GM21390 (cell line): ENCODE measurements at regions not wholly inside any gene's neighbourhood (a gene's known extent, or its start where the extent isn't known, plus 50 kb on each side); places are given as distances from the start of the nearest gene placed in this dataset.

Source experiments
- ATAC-seq: cut with Tn5 transposase; IDR thresholded peaks from one replicate; pipeline ENCODE4 v1.9.1; 2021; ENCODE audit not compliant: unreplicated experiment

- ATAC-seq, result no peak
Observed at GRCh38 chr4:155616117-155616516, 50.5 kb upstream of the GUCY1A1 start.

DNA sequence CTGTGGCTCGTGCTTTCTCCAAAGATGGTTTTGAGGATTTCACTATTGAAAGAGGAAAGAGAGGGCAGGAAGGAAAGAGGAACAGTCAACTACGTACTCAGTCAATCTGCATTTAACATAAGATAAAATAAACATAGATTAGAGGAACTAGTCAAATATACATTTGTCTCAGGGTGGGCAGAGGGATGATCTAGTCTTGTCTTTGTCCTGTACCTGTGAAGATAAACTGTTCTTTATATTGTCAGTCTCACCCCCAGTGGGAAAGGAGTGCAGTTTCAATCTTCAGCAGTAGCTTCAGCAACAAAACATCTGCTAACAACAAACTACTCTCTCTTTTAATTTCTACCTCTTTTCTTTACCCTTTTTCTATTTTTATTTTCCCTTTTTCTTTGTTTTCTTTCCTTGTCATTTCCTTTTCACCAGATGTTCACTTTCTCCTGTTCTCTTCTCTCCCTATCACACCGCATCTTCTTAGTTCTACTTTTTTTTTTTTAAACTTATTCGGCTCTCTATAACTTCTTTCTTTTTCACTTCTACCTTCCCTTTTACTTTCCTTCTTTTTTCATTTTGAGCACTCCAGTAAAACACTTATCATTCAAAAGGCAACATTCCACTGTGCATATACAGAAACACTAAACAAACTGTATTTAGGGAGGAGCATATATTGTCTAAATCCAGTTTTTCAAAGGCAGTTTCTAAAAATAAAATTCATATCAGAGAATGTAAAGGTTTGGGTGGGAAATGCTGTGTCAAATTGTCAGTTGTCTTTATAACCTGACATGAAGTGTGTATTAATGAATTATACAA lies 51.4 kb upstream of the GUCY1A1 start:
- ATAC-seq, result peak; percentile 49

DNA sequence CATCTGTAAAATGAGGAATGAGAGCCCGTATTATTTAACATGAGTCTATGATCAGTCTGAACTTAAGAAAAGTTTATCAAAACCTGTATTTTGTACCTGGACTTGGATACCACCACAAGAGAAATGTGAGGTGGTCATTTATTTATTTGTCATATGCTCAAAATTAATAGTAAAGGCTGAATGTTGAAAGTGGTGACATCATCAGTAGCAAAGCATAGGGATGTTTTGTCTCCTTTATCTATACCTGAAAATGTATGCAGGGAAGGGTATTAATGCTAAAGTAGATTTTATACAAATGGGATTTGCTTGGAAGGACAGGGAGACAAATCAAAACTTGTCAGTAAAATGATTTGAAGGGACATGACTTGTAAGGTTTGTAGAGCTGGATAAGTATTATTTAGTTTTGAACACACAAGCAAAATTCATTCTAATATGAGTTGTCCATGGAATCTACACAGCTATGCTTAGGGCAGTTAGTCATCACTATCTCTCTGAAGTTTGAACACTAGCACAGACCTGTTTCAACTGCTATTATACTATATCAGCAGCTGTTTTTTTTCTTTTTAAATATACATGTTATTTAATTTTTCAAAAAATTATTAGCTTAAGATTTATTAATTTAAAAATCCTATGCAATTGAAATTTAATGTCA lies 52.4 kb upstream of the GUCY1A1 start:
- no peak for ATAC-seq

GRCh38 chr4:155612074-155612473 lies 54.6 kb upstream of the GUCY1A1 start:
- ATAC-seq, result no peak

DNA sequence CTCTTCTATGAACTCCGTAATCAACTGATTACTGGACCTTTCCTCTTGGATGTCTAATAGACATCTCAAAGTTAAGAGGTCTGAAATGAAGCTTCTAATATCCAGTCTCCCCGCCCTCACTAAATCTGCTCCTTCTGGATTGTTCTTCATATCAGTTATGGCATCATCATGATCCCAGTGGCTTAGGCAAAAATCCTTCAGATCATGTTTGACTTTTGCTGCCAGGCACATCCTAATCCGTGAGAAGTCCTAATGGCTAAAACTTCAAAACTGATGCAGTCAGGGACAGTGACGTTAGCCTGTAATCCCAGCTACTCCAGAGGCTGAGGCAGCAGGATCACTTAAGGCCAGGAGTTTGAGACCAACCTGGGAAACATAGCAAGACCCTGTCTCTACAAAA lies 55.1 kb upstream of the GUCY1A1 start:
- ATAC-seq, result no peak

- ATAC-seq, result no peak
Observed at GRCh38 chr4:155610143-155610542, 56.5 kb upstream of the GUCY1A1 start.

GRCh38 chr4:155609455-155610059 lies 57.1 kb upstream of the GUCY1A1 start:
- ATAC-seq, result peak; percentile 64

DNA sequence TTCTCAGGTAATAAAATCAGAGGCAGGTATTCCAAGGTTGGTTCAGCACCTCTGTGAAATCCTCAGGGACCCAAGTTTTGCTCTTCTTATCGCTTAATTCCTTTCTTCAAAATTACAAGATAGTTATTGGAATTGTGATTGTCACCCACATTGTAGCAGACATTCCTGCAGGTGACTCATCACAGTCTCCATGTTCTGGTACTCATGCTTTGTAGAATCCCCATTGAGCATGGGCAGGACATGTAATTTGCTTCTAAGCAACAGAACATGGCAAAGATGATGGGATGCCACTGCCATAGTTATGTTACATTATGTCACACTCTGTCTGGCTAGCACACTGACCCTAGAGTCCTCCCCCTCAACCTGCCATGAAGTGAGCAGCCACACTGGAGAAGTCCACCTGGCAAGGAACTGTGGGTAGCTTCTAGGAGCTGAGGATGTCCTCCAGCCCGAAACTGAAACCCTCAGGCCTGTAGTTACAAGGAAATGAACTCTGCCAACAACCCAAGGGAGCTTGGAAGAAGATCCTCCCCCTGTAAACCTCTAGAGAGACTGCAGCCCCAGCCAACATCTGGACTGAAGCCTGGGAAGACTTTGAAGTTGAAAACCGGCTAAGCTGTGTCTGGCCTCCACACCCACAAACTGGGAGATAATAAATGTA lies 58.3 kb upstream of the GUCY1A1 start:
- no peak for ATAC-seq

- ATAC-seq, result no peak
Observed at GRCh38 chr4:155607481-155607880, 59.2 kb upstream of the GUCY1A1 start.

DNA sequence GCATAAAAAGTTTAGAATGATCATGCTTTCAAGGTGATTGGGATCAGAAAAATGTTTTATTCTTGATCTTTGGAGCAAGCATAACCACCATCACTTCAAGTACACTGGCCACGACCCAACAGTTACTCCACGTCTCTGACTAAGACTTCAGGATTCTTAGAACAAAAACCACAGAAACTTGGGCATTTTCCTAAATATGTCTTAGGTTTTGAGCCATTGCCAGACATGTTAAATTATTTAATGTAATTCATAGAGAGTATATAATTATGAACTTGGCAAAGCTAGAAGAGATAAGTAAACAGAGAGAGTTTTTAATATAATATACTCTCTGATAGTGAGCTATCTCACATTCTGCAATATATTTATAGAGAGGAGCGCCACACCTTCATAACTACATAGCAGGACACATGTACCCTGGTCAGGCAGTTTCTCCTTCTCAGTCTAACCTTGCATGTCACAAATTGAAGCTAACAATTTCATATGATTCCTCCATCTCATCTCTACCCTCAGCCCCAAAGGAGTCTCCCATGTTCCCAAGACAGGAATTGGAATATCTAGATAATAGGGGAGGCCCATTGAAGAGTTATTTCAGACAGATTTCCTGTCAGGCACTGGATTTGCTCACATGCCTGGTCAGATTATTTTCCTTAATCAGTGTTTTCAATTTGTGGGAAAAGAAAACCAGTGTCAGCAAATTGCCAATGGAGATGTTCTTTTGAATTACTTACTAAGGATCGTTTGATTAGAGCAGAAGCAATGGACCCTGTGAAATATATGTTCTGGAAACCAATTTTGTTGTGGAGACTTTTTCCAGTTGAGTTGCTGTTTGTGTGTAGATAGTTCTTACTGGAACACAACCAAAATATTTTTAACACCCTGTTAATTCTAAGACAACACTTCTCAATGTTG lies 61.7 kb upstream of the GUCY1A1 start:
- no peak for ATAC-seq

- peak; percentile 54 for ATAC-seq
Observed at GRCh38 chr4:155603360-155603891, 63.2 kb upstream of the GUCY1A1 start.

GRCh38 chr4:155602351-155603140 lies 64.1 kb upstream of the GUCY1A1 start:
- no peak for ATAC-seq

GRCh38 chr4:155600244-155600643 lies 66.4 kb upstream of the GUCY1A1 start:
- no peak for ATAC-seq

- ATAC-seq, result no peak
Observed at GRCh38 chr4:155599596-155599995, 67.1 kb upstream of the GUCY1A1 start.

GRCh38 chr4:155599085-155599484 lies 67.6 kb upstream of the GUCY1A1 start:
- no peak for ATAC-seq

DNA sequence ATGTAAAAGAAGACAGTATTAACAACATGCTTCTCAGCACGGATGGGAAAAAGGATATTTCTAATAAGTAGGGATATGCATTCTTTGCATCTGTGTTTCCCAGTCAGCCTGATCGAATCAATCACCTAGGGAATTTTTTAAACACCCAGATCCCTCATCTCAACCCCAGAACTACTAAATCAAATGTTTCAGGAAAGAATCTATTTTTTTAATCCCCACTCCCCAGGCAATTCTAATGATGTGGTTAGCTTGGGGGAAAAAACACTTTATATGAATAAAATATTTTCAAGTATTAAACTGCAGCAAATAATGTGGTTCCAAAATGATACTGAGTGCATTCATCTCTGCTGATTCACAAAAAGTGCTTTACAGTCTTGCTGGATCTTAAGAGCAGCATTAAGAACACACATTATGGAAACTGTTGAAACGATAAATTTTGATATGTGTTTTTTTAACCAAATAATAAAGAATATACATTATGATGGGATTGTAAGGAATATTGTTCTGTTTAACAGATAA lies 68.7 kb upstream of the GUCY1A1 start:
- ATAC-seq, result no peak

DNA sequence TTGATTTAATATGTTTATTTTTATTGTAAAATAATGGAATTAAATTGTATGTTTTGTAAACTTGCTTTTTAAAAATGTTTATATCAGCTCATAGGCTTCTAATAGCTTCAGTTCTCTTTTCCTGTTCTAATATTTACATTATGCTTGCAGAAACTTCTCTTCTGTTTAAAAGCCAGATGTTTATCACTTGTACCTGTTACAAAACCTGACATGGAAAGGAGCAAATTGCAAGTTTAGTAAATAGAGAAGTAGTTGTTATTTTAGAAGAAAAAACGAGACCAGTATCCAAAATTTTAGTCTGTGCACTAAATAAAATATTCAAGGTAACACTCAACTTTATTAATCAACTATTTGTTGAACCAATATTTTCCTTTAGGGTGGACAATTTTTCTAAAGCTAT lies 69.4 kb upstream of the GUCY1A1 start:
- no peak for ATAC-seq

DNA sequence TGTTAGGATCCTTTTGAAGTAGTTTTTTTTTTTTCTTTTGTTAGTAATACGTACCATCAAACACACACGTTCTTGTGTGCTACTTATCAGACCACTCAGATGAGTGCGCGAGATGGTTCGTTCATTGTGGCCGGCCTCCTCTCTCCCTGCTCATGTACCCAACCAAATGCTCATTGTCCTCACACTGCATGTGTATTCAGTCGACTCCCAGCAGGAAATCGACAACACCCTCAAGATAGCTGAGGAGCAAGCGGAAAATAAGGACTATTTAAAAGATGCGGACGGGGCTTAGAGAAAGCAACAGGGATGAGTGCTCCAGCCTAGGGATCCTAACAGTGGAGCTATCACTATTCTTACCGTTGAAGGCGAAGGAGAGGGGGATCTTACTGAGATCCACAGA lies 72.9 kb upstream of the GUCY1A1 start:
- ATAC-seq, result no peak

GRCh38 chr4:155592938-155593297 lies 73.7 kb upstream of the GUCY1A1 start:
- ATAC-seq, result no peak
